ENCODE measurements at regions not wholly inside any gene's neighbourhood (a gene's known extent, or its start where the extent isn't known, plus 50 kb on each side); places are given as distances from the start of the nearest gene placed in this dataset.

GRCh38 chr4:155114790-155115189 lies 93.6 kb upstream of the NPY2R start:
- TF ChIP-seq CTCF (IDR thresholded peaks at IDR 0.05 in 4 of 5, conservative IDR thresholded peaks at IDR 0.05 in 1 of 5) (no peak), POLR2A (IDR thresholded peaks at IDR 0.05) (no peak)

Measured in gastrocnemius medialis (tissue), 4 donors.